ENCODE measurements at regions not wholly inside any gene's neighbourhood (a gene's known extent, or its start where the extent isn't known, plus 50 kb on each side); places are given as distances from the start of the nearest gene placed in this dataset.

DNA sequence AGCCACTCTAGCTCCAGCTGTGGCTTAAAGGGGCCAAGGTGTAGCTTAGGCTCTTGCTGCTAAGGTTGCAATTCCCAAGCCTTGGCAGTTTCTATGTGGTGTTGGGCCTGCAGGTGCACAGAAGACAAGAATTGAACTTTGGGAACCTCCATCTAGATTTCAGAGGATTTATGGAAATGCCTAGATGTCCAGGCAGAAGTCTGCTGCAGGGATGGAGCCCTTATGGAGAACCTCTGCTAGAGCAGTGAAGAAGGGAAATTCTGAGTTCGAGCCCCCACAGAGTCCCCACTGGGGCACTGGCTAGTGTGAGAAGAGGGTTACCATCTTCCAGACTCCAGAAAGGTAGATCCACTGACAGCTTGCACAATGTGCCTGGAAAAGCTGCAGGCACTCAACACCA, 694.7 kb downstream of the SLC16A7 start:
- DNase-seq (ENCODE audit: low read depth in 4 of 4, low spot score in 3 of 4): no peak

DNA sequence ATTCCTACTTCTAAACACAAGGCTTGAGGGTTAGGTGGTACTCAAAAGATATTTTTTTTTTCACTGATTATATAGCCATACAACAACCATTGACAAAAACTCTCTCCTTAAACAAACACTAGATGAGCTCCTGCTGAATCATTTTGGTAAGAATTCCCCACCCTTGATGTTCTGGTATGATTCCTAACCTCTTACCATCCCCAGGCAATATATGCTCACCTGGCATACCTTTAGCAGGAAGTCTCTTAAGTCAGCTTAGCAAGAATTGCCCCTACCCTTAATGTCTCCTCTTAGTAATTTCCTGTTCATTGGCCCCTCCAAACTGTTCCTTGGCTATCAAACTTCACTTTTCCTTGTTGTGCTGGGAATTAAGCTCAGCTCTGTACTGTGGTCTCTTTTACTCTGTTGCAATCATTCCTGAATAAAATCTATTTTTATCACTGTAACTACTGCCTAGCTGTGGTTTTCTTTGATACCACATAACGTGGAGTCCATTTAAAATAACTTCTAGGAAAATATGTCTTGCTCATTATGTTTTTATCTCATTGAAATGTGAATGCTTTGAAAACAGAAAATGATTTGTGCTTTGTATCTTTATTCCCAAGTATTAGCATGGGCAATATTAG, 712.6 kb downstream of the SLC16A7 start:
- DNase-seq (ENCODE audit: low read depth in 4 of 4, low spot score in 3 of 4): no peak

DNA sequence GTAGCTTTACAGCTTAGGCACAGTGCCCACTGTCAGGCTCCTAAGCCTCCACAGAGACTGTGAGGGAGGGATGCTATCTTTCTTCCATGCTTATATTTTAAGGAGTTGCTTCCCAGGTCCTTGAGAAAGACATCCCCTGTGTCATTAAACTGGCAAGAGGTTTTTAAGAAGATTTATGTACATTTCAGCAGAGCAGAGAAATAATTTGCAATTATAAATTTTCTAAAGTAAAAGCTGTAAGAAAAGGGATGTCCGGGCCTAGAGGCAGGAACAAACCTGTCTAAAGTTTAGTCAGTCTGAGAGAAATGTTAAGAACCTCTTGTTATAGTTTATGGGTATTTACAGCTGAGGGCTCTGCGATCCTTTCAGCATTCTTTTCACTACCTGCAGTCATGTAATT, 716.1 kb downstream of the SLC16A7 start:
- DNase-seq (ENCODE audit: low read depth in 4 of 4, low spot score in 3 of 4): no peak

DNA sequence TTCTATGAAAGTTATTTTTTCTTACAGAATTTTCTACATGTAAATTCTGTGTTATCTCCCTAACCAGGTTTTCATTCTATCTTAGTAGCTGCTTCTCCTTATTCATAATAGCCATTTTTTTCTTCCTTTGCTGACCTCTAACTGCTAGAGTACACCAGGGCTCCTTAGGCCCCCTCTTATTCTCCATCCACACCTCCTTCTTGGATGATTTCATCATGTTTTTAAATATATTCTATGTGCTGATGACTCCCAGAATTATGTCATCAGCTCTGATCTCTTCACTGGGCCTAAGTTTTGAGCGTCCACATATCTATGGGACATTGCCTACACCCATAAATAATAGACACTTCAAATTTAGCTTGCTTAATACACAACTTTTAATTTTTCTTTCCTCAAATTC, 721.5 kb downstream of the SLC16A7 start:
- no peak for DNase-seq (ENCODE audit: low read depth in 4 of 4, low spot score in 3 of 4)

DNA sequence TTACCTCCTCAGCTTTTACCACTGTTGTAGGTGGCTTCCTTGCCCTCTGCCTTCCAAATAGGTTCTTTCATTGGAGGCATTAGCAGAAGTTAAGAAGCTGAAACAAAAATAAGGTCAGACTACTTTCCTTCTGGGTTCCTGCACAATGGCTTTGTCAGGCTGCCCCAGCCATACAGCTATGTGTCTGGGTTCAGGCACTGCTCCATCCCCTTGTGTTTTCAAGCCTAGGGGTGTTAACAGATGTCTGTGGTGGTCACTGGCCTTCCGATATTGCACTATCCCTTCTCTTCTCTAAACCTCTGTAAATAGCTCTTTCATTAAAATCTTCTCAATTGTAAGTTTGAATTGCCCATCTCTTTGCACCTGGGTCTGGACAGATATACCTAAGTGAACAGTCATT, 728.9 kb downstream of the SLC16A7 start:
- DNase-seq (ENCODE audit: low read depth in 4 of 4, low spot score in 3 of 4): no peak

DNA sequence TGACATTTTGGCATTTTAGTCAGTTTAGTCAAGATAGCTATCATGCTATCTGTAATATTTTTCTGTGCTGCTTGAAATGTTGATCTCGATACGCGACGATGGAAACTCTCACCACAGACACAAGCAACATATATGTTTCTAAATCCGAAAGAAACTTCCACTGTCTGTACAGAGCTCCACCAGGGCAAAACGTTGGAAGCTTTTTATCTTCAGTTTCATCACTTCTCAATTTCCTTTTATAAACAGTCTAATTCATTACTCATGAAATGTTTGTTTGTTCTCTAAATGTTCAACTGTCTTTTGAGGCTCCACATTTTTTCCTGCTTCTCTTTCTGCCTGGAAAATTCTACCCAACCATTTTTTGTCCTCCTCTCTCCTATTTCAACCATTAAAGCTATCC, 737.6 kb downstream of the SLC16A7 start:
- DNase-seq (ENCODE audit: low read depth in 4 of 4, low spot score in 3 of 4): no peak

DNA sequence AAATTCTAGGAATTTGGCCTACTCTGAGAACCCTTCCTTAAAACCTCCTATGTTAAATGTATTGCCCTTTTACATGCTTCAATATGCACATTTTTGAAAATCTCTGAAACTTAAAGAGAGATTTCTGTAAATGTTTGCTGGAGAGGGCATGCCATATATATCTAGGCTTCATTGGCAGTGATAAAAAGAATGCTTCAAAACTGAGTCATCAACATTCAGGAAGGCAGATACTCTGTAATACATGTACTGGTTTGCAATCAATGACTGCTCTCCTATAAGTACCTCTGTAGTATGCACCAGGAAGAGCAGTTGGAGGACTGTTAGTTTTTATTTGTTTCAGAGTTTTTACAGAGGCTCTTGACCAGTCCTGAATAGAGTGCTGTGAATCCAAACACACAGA, 739.9 kb downstream of the SLC16A7 start:
- no peak for DNase-seq (ENCODE audit: low read depth in 4 of 4, low spot score in 3 of 4)

DNA sequence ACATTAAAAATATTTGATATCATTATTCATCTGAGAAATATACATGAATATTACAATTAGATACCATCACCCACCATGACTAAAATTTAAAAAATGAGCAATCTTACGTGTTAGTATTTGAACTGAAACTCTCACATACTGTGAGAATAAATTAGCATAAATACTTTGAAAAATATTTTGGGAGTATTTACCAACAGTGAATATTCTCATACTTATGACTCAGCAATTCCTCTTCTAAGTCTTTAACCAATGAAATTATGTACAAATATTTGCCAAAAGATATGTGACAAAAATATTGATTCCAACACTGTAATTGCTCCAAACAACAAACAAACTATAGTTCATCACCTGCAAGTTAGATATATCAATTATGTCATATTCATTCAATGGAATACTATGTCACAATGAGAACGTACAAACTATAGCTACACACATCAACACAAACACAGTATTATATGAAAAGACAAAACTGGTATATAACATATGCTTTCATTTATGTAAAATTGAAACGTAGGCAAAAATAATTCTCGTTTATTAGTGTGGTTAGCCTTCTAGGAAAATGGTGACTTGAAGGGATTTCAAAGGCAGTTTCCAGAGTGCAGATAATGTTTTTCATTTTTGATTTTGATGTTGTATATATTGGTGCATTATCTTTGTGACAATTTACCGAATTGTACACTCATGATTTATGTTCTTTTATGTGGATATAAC, 742.2 kb downstream of the SLC16A7 start:
- no peak for DNase-seq (ENCODE audit: low read depth in 4 of 4, low spot score in 3 of 4)

DNA sequence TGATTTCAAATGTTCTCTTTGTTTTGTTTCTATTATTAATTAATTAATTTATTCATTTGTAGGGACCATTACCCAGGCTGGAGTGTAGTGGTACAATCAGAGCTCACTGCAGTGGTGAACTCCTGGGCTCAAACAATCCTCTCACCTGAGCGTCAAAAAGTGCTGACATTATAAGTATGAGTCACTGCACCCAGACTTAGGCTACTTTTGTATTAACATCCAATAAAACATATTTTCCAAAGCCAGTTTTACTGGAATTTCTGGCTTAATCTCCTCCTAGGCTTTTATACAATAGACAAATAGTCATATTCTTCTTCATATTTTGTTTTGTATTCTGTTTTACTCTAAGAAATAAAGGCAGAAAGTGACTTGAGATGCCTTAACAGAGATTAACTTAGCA, 749.6 kb downstream of the SLC16A7 start:
- DNase-seq (ENCODE audit: low read depth in 4 of 4, low spot score in 3 of 4): no peak

DNA sequence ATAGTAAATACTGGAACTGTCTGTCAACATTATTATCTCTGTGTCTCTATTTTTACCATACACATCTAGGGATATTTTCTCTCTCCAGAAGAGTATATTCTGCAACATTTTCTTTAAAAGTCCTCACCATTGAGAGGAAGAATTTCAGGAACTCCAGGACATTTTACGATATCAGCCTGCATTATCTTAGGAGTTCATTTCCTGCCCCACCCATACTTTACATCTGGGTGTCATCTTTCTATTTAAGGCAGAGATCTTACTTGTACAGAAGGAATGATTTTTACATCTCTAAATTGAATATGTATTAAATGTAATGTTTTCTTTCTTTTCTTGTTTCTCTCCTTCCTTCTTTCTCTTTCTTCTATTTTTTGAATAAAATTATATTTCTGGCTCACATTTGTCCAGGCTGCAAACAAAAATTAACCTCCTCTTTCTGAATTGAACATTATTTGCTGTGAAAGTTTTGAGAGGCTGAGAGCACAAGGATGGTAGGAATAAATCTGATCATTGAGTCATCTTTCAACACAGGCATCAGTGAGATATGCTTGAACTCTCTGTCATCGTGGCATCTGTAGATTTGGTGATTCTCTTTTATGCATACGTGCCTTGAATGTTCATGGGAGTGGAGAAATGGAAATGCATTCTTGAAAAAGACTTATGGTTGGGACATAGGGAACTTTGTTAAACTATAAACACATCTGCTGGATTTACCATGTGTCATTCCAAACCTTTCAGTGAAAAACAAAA, 753.6 kb downstream of the SLC16A7 start:
- DNase-seq (ENCODE audit: low read depth in 4 of 4, low spot score in 3 of 4): no peak

DNA sequence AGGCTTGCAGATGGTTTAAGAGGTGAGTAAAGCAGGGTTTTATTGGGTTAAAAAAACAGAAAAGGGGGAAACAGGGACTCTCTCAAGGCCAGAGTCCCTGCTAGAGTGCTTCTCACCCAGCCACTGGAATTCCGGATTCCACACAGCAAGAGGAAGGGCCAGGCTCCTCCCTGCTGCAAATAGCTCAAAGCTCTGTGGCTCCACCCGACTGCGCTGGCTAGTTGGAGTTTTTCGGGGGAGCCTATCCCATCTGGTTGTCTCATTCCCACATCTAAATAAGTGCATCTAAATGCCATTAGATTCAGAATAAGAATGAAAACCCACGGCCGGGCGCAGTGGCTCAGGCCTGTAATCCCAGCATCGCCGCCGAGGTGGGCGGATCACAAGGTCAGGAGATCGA, 791.5 kb downstream of the SLC16A7 start:
- DNase-seq (ENCODE audit: low read depth in 4 of 4, low spot score in 3 of 4): no peak

DNA sequence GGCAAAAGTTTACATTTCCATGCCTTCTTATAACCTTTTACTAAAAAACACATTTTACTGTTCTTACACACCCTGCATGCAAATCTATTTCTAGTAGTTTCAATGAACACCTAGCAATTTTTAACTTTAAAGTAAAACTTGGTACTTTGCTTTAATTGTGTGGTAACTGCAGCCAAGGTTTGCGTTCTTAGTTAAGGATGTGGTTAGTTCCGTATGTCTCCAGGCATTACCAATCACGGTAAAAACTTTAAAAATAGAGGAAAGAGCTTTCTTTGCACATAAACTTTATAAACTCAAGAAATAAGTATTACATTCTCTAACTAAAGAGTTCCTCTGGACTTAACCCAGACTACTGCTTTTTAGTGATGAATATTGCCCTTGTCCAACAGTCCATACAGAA, 795.2 kb downstream of the SLC16A7 start:
- DNase-seq (ENCODE audit: low read depth in 4 of 4, low spot score in 3 of 4): no peak

DNA sequence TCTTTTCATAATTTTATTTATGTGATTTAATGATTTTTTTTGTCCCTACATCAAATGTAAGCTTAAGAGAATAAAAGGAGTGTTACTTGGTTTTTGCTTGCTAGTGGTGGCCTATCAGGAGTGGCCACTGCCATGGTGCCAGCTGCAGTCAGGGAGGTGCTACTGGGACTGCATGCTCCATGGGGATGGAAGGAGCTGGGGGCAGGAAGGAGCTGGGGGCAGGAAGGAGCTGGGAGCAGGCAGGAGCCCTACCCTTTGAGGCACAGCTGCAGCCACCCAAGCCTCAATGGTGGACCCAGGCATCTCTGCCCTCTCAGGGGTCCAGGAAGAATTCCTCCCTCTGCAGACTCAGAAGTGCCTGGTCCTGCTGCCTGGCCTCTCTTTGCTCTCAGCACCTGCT, 796.0 kb downstream of the SLC16A7 start:
- no peak for DNase-seq (ENCODE audit: low read depth in 4 of 4, low spot score in 3 of 4)

DNA sequence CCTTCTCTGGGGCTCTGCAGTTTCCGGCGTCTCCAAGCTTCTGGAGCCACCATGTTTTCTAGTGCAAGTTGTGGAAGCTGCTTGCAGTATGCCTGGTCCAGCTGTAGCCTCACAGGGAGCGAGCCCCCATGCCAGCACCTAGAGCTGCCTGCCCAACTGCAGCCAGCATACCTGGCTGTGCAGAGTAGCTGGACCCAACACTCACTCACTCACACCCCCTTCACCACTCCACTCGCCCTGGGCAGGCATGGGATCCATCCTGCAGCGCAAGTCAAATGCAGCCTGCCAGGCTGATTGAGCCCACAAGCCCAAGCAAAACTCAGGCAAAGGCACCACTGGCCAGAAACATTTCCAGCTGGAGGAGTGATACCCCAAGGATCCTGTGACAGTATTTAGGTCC, 797.3 kb downstream of the SLC16A7 start:
- DNase-seq (ENCODE audit: low read depth in 4 of 4, low spot score in 3 of 4): no peak

DNA sequence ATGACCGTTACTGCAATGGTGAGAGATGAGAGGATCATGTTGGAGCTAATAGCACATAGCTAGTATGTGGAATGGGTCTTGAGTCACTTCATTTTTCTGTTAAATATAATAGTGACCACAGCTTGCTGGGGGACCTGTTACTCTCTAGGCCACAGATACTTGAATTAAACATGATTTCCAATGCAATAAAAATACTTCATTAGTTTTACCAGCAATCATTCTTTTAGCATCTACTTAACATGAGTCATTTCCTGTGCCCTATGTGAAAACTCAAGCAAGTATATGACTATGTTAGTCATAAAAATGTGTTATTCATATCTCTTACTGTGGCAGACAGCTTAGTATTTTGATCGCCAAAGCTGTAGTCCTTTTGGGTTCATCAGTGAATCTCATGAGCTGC, 798.8 kb downstream of the SLC16A7 start:
- no peak for DNase-seq (ENCODE audit: low read depth in 4 of 4, low spot score in 3 of 4)

DNA sequence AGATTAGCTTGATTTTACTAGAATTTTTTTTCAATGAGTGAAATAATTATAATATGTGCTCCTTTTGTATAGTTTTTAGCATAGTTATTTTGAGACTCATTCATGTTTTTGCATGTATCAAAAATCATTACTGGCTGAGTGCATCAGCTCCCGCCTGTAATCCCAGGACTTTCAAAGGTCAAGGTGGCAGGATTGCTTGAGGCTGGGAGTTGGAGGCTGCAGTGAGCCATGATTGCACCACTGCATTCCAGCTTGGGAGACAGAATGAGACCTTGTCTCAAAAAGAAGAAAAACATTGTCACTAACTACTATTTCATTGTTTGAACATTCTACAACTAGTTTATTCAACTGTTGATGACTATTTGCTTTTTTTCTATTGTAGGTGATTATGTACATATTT, 802.7 kb downstream of the SLC16A7 start:
- no peak for DNase-seq (ENCODE audit: low read depth in 4 of 4, low spot score in 3 of 4)

DNA sequence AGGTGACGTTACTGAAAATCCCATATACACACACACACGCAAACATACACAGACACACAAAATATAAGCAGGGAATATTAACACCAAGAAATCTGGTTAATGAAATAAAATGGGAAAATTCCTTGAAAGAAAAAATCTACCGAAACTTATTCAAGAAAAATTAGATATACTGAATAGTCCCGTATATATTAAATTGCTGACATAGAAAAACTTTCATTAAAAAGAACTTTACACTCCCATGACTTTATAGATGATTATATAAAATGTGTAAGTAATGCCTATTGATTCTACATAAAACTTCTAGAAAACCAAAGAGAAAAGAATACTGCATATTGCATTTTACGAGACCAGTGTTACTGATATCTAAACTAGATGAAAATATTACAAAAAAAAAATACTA, 803.2 kb downstream of the SLC16A7 start:
- DNase-seq (ENCODE audit: low read depth in 4 of 4, low spot score in 3 of 4): no peak

DNA sequence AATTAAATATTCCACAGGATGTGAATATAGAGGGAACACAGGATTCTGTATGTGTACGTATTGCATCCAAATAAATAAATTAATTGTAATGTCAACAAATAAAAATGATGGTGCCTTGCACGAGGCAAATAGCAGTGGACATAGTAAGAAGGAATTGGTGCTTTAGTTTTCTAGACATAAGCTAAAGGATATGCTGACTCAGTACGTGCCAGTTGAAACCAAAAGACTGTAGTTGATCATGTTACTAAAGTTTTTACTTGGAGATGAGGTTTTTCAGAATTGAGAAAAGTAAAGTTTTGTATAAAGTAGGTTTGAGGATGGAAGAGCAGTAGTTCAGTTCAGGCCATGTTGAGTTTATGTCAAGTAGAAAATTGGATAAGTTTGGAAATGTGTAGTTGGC, 807.2 kb downstream of the SLC16A7 start:
- no peak for DNase-seq (ENCODE audit: low read depth in 4 of 4, low spot score in 3 of 4)

DNA sequence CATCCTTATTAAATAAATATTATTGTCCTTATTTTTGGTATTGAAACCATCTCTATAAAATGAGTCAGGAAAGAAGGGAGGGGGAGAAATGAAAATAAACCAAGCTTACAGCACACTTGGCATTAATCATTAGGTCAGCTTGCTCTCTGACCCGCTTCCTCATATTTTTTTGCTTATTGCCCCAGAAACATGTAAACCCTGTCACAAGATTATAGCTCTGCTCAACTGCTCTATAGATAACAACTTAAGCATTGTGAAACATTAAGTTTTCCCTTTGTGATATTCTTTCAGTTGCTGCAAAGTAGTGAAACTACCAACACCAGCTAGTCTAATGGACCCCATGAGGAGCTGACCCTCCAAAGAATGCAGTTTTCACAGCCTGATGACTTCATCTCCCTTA, 819.5 kb downstream of the SLC16A7 start:
- DNase-seq (ENCODE audit: low read depth in 4 of 4, low spot score in 3 of 4): no peak

DNA sequence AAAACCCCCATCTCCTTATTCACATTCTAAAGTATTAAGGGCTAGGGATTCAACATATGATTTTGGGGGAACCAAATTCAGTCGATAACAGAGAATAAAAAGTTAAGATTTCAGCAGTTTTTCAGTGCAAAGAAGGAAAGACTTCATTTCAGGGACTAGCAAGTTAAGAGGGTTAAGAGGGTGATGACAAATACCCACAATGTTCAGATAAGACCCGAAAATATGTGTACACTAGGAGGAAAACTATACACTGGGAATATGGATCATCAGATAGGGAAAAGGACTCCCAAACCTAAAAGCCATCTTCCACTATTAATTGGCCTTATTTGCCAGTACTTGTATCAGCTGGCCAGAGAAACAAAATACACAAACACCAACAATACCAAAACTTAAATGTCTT, 824.2 kb downstream of the SLC16A7 start:
- no peak for DNase-seq (ENCODE audit: low read depth in 4 of 4, low spot score in 3 of 4)

DNA sequence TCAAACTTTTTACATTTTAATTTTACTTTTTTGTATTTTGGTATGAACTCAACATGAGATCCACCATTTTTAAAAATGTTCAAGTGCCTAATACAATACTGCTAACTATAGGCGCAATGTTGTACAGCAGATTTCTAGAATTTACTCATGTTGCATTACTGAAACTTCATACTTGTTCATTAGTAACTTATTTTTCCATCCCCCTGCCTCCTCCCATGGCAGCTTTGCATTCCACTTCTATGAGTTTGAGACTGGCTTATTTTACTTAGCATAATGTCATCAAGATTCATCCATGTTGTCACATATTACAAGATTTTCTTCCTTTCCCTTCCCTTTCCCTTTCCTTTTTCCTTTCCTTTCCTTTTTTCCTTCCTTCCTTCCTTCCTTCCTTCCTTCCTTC, 825.9 kb downstream of the SLC16A7 start:
- no peak for DNase-seq (ENCODE audit: low read depth in 4 of 4, low spot score in 3 of 4)

DNA sequence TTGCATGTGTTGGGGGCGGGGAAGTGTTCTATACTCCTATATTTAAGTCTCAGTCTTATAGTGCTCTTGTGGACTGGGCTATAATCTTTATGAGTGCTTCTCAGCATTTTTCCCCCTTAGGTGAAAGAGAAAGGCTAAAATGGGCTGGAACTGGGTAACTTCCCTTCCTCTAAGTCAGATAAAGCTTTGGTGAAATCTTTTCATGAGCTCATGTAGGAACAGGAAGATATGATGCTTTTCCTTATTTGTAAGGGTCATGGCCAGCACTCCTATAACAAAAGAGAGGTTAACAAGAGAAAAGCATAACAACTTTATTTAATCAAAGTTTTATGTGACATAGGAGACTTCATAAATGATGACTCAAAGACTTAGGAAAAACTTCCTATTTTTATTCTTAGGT, 841.5 kb downstream of the SLC16A7 start:
- no peak for DNase-seq (ENCODE audit: low read depth in 4 of 4, low spot score in 3 of 4)
